Activated gamma-delta T cell (primary cell): ENCODE measurements at regions not wholly inside any gene's neighbourhood (a gene's known extent, or its start where the extent isn't known, plus 50 kb on each side); places are given as distances from the start of the nearest gene placed in this dataset.

ENCODE experiments used
- DNase-seq: peaks from one replicate; lab custom pipeline; 2025; lab: John Stamatoyannopoulos, UW

- no peak for DNase-seq
Observed at GRCh38 chr18:70457788-70458187, 168.9 kb downstream of the SOCS6 start.

- no peak for DNase-seq
Observed at GRCh38 chr18:70457223-70457622, 168.4 kb downstream of the SOCS6 start.

GRCh38 chr18:70456376-70456775 is 167.5 kb downstream of the SOCS6 start:
- DNase-seq = no peak

GRCh38 chr18:70455731-70456130 is 166.9 kb downstream of the SOCS6 start:
- no peak for DNase-seq

GRCh38 chr18:70454704-70455322 is 166.0 kb downstream of the SOCS6 start:
- no peak for DNase-seq

- DNase-seq = no peak
Observed at GRCh38 chr18:70453058-70453775, 164.4 kb downstream of the SOCS6 start.

GRCh38 chr18:70452501-70452900 is 163.7 kb downstream of the SOCS6 start:
- DNase-seq = no peak

- DNase-seq = no peak
Observed at GRCh38 chr18:70450426-70451253, 161.8 kb downstream of the SOCS6 start.

- no peak for DNase-seq
Observed at GRCh38 chr18:70448588-70448987, 159.7 kb downstream of the SOCS6 start.

GRCh38 chr18:70446063-70446462 is 157.2 kb downstream of the SOCS6 start:
- DNase-seq = no peak

GRCh38 chr18:70442933-70443332 is 154.1 kb downstream of the SOCS6 start:
- no peak for DNase-seq

- DNase-seq = no peak
Observed at GRCh38 chr18:70432804-70433400, 144.1 kb downstream of the SOCS6 start.

- DNase-seq = no peak
Observed at GRCh38 chr18:70431203-70431624, 142.4 kb downstream of the SOCS6 start.

- no peak for DNase-seq
Observed at GRCh38 chr18:70430501-70431173, 141.8 kb downstream of the SOCS6 start.

- no peak for DNase-seq
Observed at GRCh38 chr18:70429847-70430500, 141.1 kb downstream of the SOCS6 start.

- DNase-seq = no peak
Observed at GRCh38 chr18:70428439-70428838, 139.6 kb downstream of the SOCS6 start.

- DNase-seq = no peak
Observed at GRCh38 chr18:70426818-70427217, 138.0 kb downstream of the SOCS6 start.

GRCh38 chr18:70425236-70425635 is 136.4 kb downstream of the SOCS6 start:
- no peak for DNase-seq

GRCh38 chr18:70423988-70424387 is 135.1 kb downstream of the SOCS6 start:
- no peak for DNase-seq

- DNase-seq = no peak
Observed at GRCh38 chr18:70423120-70423519, 134.3 kb downstream of the SOCS6 start.

- DNase-seq = no peak
Observed at GRCh38 chr18:70422391-70422965, 133.6 kb downstream of the SOCS6 start.
